ENCODE measurements at regions not wholly inside any gene's neighbourhood (a gene's known extent, or its start where the extent isn't known, plus 50 kb on each side); places are given as distances from the start of the nearest gene placed in this dataset.

- no peak for TF ChIP-seq POLR2AphosphoS5 (IDR thresholded peaks at IDR 0.05)
- TF ChIP-seq EZH2 (IDR thresholded peaks at IDR 0.05; ENCODE audit: borderline replicate concordance, insufficient read depth, low read length, poor library complexity, severe bottlenecking): no peak
- TF ChIP-seq CTCF (IDR thresholded peaks at IDR 0.05; ENCODE audit: poor library complexity, severe bottlenecking): no peak
- TF ChIP-seq REST (IDR thresholded peaks at IDR 0.05; ENCODE audit: borderline replicate concordance): no peak
- TF ChIP-seq MXI1 (conservative IDR thresholded peaks at IDR 0.05; ENCODE audit: poor library complexity, severe bottlenecking): no peak
- TF ChIP-seq SMC3 (conservative IDR thresholded peaks at IDR 0.05; ENCODE audit: poor library complexity): no peak
Measured at GRCh38 chr4:164412246-164412645, 341.7 kb upstream of the SMIM31 start.
